ENCODE measurements at regions not wholly inside any gene's neighbourhood (a gene's known extent, or its start where the extent isn't known, plus 50 kb on each side); places are given as distances from the start of the nearest gene placed in this dataset.
A peak's percentile ranks its signal among the peaks of the same experiment; 100 is the strongest.

GRCh38 chr7:19437446-19437845 lies 271.4 kb downstream of the POLR1F start:
- DNase-seq: no peak

GRCh38 chr7:19427944-19428343 lies 280.9 kb downstream of the POLR1F start:
- DNase-seq: no peak

- DNase-seq: no peak
Measured at GRCh38 chr7:19421861-19422260, 276.6 kb upstream of the FERD3L start.

- no peak for DNase-seq
Measured at GRCh38 chr7:19417231-19417630, 272.0 kb upstream of the FERD3L start.

GRCh38 chr7:19415123-19415522 lies 269.9 kb upstream of the FERD3L start:
- DNase-seq: no peak

- DNase-seq: no peak
Measured at GRCh38 chr7:19413443-19413965, 268.3 kb upstream of the FERD3L start.

GRCh38 chr7:19410691-19411090 lies 265.5 kb upstream of the FERD3L start:
- DNase-seq: no peak

GRCh38 chr7:19410106-19410505 lies 264.9 kb upstream of the FERD3L start:
- peak; percentile 76 for DNase-seq

- DNase-seq: no peak
Measured at GRCh38 chr7:19408706-19409220, 263.5 kb upstream of the FERD3L start.

- no peak for DNase-seq
Measured at GRCh38 chr7:19407270-19407669, 262.0 kb upstream of the FERD3L start.

GRCh38 chr7:19405541-19405940 lies 260.3 kb upstream of the FERD3L start:
- peak; percentile 73 for DNase-seq

GRCh38 chr7:19404912-19405329 lies 259.7 kb upstream of the FERD3L start:
- peak; percentile 98 for DNase-seq

- DNase-seq: no peak
Measured at GRCh38 chr7:19403691-19404090, 258.5 kb upstream of the FERD3L start.

- peak; percentile 24 for DNase-seq
Measured at GRCh38 chr7:19401461-19401860, 256.2 kb upstream of the FERD3L start.

- DNase-seq: no peak
Measured at GRCh38 chr7:19400758-19401254, 255.6 kb upstream of the FERD3L start.

- DNase-seq: peak; percentile 8
Measured at GRCh38 chr7:19397911-19398310, 252.7 kb upstream of the FERD3L start.

GRCh38 chr7:19392246-19392645 lies 247.0 kb upstream of the FERD3L start:
- DNase-seq: peak; percentile 73

GRCh38 chr7:19390795-19391194 lies 245.6 kb upstream of the FERD3L start:
- DNase-seq: no peak

GRCh38 chr7:19381321-19381720 lies 236.1 kb upstream of the FERD3L start:
- no peak for DNase-seq

- no peak for DNase-seq
Measured at GRCh38 chr7:19378345-19378714, 233.1 kb upstream of the FERD3L start.

GRCh38 chr7:19377611-19378344 lies 232.6 kb upstream of the FERD3L start:
- DNase-seq: peak; percentile 69

- DNase-seq: no peak
Measured at GRCh38 chr7:19376538-19376937, 231.3 kb upstream of the FERD3L start.

GRCh38 chr7:19375976-19376375 lies 230.8 kb upstream of the FERD3L start:
- no peak for DNase-seq

- no peak for DNase-seq
Measured at GRCh38 chr7:19373334-19373733, 228.1 kb upstream of the FERD3L start.

GRCh38 chr7:19369806-19370205 lies 224.6 kb upstream of the FERD3L start:
- no peak for DNase-seq
